ENCODE measurements at regions not wholly inside any gene's neighbourhood (a gene's known extent, or its start where the extent isn't known, plus 50 kb on each side); places are given as distances from the start of the nearest gene placed in this dataset.

GRCh38 chr3:159439346-159439745 is 549.3 kb upstream of the IL12A start:
- Histone ChIP-seq H3K4me3 (no peak overlapping the region), H3K36me3 (no peaks in the 10 kb centered on the region), H3K27ac (no peak overlapping the region), H3K4me1 (replicated peaks) (no peaks in the 10 kb centered on the region), H3K9me3 (no peaks in the 10 kb centered on the region), H3K27me3 (replicated peaks; ENCODE audit: insufficient read depth) (no peaks in the 10 kb centered on the region)
- 97% methylated on average over 4 of the region's 4 CpGs for WGBS
- intact Hi-C loops (cut with DNase I), result no loop called here
- no peak for DNase-seq (ENCODE audit: low spot score)
- TF ChIP-seq CTCF (IDR thresholded peaks at IDR 0.05) (no peak), POLR2AphosphoS5 (IDR thresholded peaks at IDR 0.05) (no peak), POLR2A (IDR thresholded peaks at IDR 0.05) (no peak)

GRCh38 chr3:159441279-159441678 is 547.4 kb upstream of the IL12A start:
- Histone ChIP-seq H3K27ac (no peak overlapping the region), H3K9me3 (no peaks in the 10 kb centered on the region), H3K4me1 (replicated peaks) (no peaks in the 10 kb centered on the region), H3K27me3 (replicated peaks; ENCODE audit: insufficient read depth) (no peaks in the 10 kb centered on the region), H3K36me3 (no peaks in the 10 kb centered on the region), H3K4me3 (no peak overlapping the region)
- DNase-seq (ENCODE audit: low spot score), result no peak
- TF ChIP-seq POLR2AphosphoS5 (IDR thresholded peaks at IDR 0.05) (no peak), POLR2A (IDR thresholded peaks at IDR 0.05) (no peak), CTCF (IDR thresholded peaks at IDR 0.05) (no peak)
- WGBS, result 33% methylated on average over 1 of the region's 1 CpG
- intact Hi-C loops (cut with DNase I), result no loop called here

- H3K9me3 ChIP-seq, result no peaks in the 10 kb centered on the region
- H3K4me3 ChIP-seq, result no peak overlapping the region
- no peaks in the 10 kb centered on the region for H3K27me3 ChIP-seq (replicated peaks; ENCODE audit: insufficient read depth)
- DNase-seq (ENCODE audit: low spot score), result no peak
- no peak for TF ChIP-seq POLR2A (IDR thresholded peaks at IDR 0.05)
- no peak for TF ChIP-seq POLR2AphosphoS5 (IDR thresholded peaks at IDR 0.05)
- TF ChIP-seq CTCF (IDR thresholded peaks at IDR 0.05), result no peak
- 86% methylated on average over 5 of the region's 5 CpGs for WGBS
- intact Hi-C loops (cut with DNase I), result no loop called here
- no peak overlapping the region for H3K27ac ChIP-seq
- no peaks in the 10 kb centered on the region for H3K4me1 ChIP-seq (replicated peaks)
- H3K36me3 ChIP-seq, result no peaks in the 10 kb centered on the region
Measured at GRCh38 chr3:159443266-159443665, 545.4 kb upstream of the IL12A start.

GRCh38 chr3:159447841-159448240 is 540.8 kb upstream of the IL12A start:
- Histone ChIP-seq H3K9me3 (no peaks in the 10 kb centered on the region), H3K27ac (no peak overlapping the region), H3K4me1 (replicated peaks) (no peaks in the 10 kb centered on the region), H3K27me3 (replicated peaks; ENCODE audit: insufficient read depth) (no peaks in the 10 kb centered on the region), H3K36me3 (no peaks in the 10 kb centered on the region), H3K4me3 (no peak overlapping the region)
- TF ChIP-seq CTCF (IDR thresholded peaks at IDR 0.05), result no peak
- no peak for TF ChIP-seq POLR2A (IDR thresholded peaks at IDR 0.05)
- no peak for TF ChIP-seq POLR2AphosphoS5 (IDR thresholded peaks at IDR 0.05)
- intact Hi-C loops (cut with DNase I), result no loop called here
- 54% methylated on average over 3 of the region's 3 CpGs for WGBS
- DNase-seq (ENCODE audit: low spot score), result no peak

GRCh38 chr3:159448902-159449301 is 539.7 kb upstream of the IL12A start:
- H3K27ac ChIP-seq, result no peak overlapping the region
- H3K27me3 ChIP-seq (replicated peaks; ENCODE audit: insufficient read depth), result no peaks in the 10 kb centered on the region
- TF ChIP-seq POLR2AphosphoS5 (IDR thresholded peaks at IDR 0.05) (no peak), POLR2A (IDR thresholded peaks at IDR 0.05) (no peak), CTCF (IDR thresholded peaks at IDR 0.05) (no peak)
- H3K4me1 ChIP-seq (replicated peaks), result no peaks in the 10 kb centered on the region
- no peaks in the 10 kb centered on the region for H3K9me3 ChIP-seq
- DNase-seq (ENCODE audit: low spot score), result no peak
- intact Hi-C loops (cut with DNase I), result no loop called here
- no peaks in the 10 kb centered on the region for H3K36me3 ChIP-seq
- H3K4me3 ChIP-seq, result no peak overlapping the region
- 74% methylated on average over 1 of the region's 1 CpG for WGBS
